Natural killer cell (primary cell): ENCODE measurements at regions not wholly inside any gene's neighbourhood (a gene's known extent, or its start where the extent isn't known, plus 50 kb on each side); places are given as distances from the start of the nearest gene placed in this dataset.

Experiments used
- ATAC-seq, 3 donors: fragments of 150-1000 bp in 2 of 3; fragments of 200-7000 bp in 1 of 3; cut with Tn5 transposase; 1 replicate in 1 of 3; 2 replicates in 2 of 3; pipeline ENCODE4 v1.10.0; 2021; ENCODE audit warnings: mild to moderate bottlenecking in 2 of 3, moderate library complexity in 2 of 3
- DNase-seq, 2 donors: peaks; one replicate each; pipeline versions ENCODE4 v3.0.0 to v3.0.0-alpha.2; 2013 to 2021; ENCODE audit warnings: mixed read lengths in 1 of 2
- H3K27ac ChIP-seq: one replicate; pipeline ENCODE4 v1.5.1; 2013; ENCODE audit warnings: mild to moderate bottlenecking, low read length
- H3K27me3 ChIP-seq: one replicate; pipeline ENCODE4 v1.6.1; 2013; ENCODE audit warnings: low read length; ENCODE audit not compliant: control insufficient read depth, insufficient read depth
- H3K36me3 ChIP-seq: one replicate; pipeline ENCODE4 v1.6.1; 2013; ENCODE audit warnings: low read length; ENCODE audit not compliant: control insufficient read depth, insufficient read depth
- H3K4me1 ChIP-seq: one replicate; pipeline ENCODE4 v1.6.1; 2013; ENCODE audit warnings: low read length; ENCODE audit not compliant: control insufficient read depth, insufficient read depth
- H3K4me3 ChIP-seq: one replicate; pipeline ENCODE4 v1.5.1; 2013; ENCODE audit warnings: low read length
- H3K9me3 ChIP-seq: one replicate; pipeline ENCODE4 v1.6.1; 2013; ENCODE audit warnings: low read length; ENCODE audit not compliant: control insufficient read depth, insufficient read depth
- H3K27ac Mint-ChIP-seq, 2 donors: one replicate each; pipeline ENCODE4 v1.8.0; 2022; ENCODE audit warnings: mild to moderate bottlenecking in 2 of 2, mixed read lengths in 2 of 2, moderate library complexity in 1 of 2
- H3K27me3 Mint-ChIP-seq, 2 donors: one replicate each; pipeline ENCODE4 v1.8.0; 2022; ENCODE audit warnings: low read depth in 2 of 2, mixed read lengths in 2 of 2
- H3K36me3 Mint-ChIP-seq: one replicate; pipeline ENCODE4 v1.8.0; 2022; ENCODE audit warnings: mixed read lengths
- H3K4me1 Mint-ChIP-seq, 2 donors: one replicate each; pipeline ENCODE4 v1.8.0; 2022; ENCODE audit warnings: mixed read lengths in 2 of 2
- H3K4me3 Mint-ChIP-seq: one replicate; pipeline ENCODE4 v1.8.0; 2022; ENCODE audit warnings: mild to moderate bottlenecking, moderate library complexity, mixed read lengths
- H3K9me3 Mint-ChIP-seq, 2 donors: one replicate each; pipeline ENCODE4 v1.8.0; 2022; ENCODE audit warnings: mixed read lengths in 2 of 2
- WGBS: methylation state at CpG from one replicate; pipeline ENCODE4 v1.1.7; 2013; ENCODE audit warnings: missing lambda C conversion rate; ENCODE audit not compliant: insufficient coverage; 5-methylcytosine and 5-hydroxymethylcytosine counted together
- intact Hi-C: fragments of 100-400 bp; cut with micrococcal nuclease; formaldehyde crosslinking; loops from one replicate; pipeline ENCODE4 v1.14.2; 2022
- TF ChIP-seq, protein P1 (sequence below): fragments of 200-600 bp; IDR thresholded peaks from one replicate; pipeline ENCODE4 v1.8.0; 2022; ENCODE audit warnings: antibody characterized with exemption

DNA sequence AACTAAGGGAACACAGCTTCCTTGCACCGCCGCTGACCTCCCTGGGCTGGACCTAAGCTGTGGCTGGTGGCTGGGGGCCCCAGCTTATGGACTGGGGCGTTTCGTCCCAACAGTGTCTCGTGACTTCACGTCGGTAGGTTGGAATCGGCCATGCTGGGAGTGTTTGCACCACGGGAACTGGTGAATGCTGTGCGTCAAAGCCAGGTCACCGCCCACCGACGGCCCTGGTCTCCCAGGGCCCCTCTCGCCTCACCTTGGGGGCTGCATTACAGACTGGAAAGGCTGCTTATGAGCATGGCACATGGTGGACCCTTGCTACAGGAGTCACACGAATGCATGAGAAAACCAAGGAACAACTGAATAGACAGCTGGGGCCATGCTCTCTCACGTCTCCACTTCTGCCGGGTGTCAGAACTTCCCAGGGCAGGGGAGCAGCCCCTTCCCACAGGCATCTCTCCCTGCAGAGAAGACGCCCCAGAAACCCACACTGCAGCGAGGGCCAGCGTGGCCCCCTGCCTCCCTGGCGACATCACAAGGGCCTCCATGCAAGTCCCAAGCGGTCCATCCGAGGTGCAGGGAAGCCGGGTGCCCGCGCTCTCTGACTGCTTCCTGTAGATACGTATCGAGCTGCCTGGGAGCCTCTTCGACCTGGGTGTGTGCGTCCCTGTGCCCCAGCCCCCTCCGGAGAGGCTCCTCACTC lies 81.7 kb downstream of the SIK1 start:
- DNase-seq (no peak), ATAC-seq (no peak)
- Mint-ChIP-seq H3K36me3 (no peaks in the 10 kb centered on the region), H3K4me1 (no peaks in the 10 kb centered on the region), H3K27ac (peak overlapping the region in 1 of 2 donors; percentile 58), H3K9me3 (no peaks in the 10 kb centered on the region), H3K27me3 (no peaks in the 10 kb centered on the region), H3K4me3 (no peak overlapping the region)
- H3K4me3 ChIP-seq, result no peak overlapping the region
- H3K4me1 ChIP-seq, result peaks cover 7% of the 10 kb centered on the region
- TF ChIP-seq, protein P1, sequence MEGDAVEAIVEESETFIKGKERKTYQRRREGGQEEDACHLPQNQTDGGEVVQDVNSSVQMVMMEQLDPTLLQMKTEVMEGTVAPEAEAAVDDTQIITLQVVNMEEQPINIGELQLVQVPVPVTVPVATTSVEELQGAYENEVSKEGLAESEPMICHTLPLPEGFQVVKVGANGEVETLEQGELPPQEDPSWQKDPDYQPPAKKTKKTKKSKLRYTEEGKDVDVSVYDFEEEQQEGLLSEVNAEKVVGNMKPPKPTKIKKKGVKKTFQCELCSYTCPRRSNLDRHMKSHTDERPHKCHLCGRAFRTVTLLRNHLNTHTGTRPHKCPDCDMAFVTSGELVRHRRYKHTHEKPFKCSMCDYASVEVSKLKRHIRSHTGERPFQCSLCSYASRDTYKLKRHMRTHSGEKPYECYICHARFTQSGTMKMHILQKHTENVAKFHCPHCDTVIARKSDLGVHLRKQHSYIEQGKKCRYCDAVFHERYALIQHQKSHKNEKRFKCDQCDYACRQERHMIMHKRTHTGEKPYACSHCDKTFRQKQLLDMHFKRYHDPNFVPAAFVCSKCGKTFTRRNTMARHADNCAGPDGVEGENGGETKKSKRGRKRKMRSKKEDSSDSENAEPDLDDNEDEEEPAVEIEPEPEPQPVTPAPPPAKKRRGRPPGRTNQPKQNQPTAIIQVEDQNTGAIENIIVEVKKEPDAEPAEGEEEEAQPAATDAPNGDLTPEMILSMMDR, result no peak
- intact Hi-C loops, result no loop called here
- no peaks in the 10 kb centered on the region for H3K27me3 ChIP-seq
- 93% methylated on average over 31 of the region's 31 CpGs for WGBS
- no peaks in the 10 kb centered on the region for H3K36me3 ChIP-seq
- H3K9me3 ChIP-seq, result no peaks in the 10 kb centered on the region
- H3K27ac ChIP-seq, result no peak overlapping the region

DNA sequence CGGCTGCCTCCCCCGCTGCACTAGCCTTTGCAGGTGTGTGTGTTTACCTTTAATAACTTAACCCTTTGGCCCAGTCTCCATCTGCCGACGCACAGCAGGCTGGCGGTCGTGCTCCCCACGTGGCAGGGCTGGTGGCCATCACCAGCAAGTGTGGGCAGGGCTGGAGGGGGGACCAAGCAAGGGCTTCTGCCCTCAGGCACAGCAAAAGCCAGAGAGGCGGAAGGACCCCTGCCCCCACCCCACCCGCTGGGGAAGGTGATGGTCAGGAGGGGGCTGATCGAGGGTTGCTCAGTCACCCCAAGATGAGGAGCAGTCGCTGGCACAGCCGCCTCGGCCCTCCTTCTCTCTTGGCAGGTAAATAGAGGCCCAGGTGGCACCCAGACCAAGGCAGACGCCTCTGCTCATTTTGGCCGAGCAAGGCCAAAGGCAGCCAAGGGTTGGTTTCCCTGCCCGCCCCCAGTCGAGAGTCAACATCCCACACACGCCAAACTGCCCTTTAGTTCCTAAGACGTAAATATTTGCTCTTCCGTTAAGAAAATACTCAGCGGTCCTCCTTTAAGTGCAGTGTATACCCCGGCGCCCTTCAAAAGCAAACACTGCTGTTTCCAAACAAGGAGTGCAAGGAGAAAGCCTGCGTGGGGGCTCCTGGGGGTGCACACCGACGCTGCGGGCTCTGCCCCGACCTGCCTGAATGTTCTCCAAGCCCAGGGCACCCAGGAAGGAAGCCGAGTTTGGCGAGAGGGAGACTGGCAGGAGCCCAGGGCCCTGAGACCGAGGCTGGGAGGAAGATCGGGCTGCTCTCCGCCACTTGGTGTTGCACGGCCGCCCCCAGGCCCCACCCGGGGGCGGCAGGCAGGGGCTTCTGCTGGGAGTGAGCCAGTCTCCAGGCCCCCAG lies 82.7 kb downstream of the SIK1 start:
- H3K27ac Mint-ChIP-seq, result no peak overlapping the region
- intact Hi-C loops, result no loop called here
- Histone ChIP-seq H3K27ac (no peak overlapping the region), H3K4me1 (peaks cover 7% of the 10 kb centered on the region), H3K4me3 (no peak overlapping the region), H3K27me3 (no peaks in the 10 kb centered on the region), H3K36me3 (no peaks in the 10 kb centered on the region), H3K9me3 (no peaks in the 10 kb centered on the region)
- 85% methylated on average over 37 of the region's 37 CpGs for WGBS
- H3K36me3 Mint-ChIP-seq, result no peaks in the 10 kb centered on the region
- peaks cover 0 to 2% of the 10 kb centered on the region in 2 donors for H3K27me3 Mint-ChIP-seq
- DNase-seq (no peak), ATAC-seq (no peak)
- H3K9me3 Mint-ChIP-seq, result no peaks in the 10 kb centered on the region
- H3K4me1 Mint-ChIP-seq, result peaks cover 0 to under 1% of the 10 kb centered on the region in 2 donors
- TF ChIP-seq, protein P1, result no peak
- H3K4me3 Mint-ChIP-seq, result no peak overlapping the region

DNA sequence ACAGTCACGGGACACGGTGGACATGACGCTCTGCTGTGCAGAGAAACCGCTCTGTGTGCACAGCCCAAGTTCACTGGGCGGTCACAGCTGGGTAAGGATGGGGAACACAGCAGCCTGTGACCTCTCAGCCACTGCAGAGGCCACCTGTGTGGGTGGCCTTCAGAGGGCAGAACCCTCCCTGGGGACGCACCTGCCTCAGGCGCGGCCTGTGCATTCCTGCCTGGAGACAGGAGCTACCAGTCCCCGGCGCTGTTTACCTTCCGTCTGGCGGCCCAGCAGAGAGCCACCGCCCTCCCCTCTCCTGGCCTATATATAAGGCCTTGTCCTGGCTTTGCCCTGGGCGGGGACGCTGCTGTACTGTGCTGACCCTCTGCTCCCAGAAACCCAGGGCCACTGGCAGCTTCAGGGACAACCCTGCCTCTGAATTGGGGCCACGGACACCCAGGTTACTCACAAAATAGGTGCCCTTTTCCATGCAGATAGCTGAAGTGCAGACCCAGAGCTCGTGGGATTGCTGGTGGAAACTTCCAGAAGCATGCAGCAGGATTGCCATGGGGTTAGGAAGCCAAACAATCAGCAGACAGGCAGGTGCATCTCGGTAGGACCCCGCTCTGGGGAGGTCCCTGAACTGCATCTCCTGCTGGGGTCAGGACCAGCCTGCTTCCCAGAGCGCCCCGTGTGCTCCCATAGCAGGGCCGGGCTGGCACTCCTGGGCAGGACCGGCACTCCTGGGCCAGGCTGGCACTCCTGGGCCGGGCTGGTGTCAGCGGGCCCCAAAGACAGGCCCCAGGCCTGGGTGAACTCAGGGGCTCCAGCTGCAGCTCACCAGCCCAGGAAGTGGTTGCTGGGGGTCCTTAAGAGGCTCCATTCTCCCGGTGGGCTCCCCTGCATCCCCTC lies 83.6 kb downstream of the SIK1 start:
- Histone ChIP-seq H3K9me3 (no peaks in the 10 kb centered on the region), H3K36me3 (no peaks in the 10 kb centered on the region), H3K4me1 (peaks cover 16% of the 10 kb centered on the region), H3K27ac (no peak overlapping the region), H3K4me3 (no peak overlapping the region), H3K27me3 (no peaks in the 10 kb centered on the region)
- no peak for ATAC-seq
- Mint-ChIP-seq H3K36me3 (no peaks in the 10 kb centered on the region), H3K27ac (no peak overlapping the region), H3K9me3 (no peaks in the 10 kb centered on the region), H3K27me3 (peaks cover 0 to 5% of the 10 kb centered on the region in 2 donors), H3K4me3 (no peak overlapping the region), H3K4me1 (peaks cover 0 to 4% of the 10 kb centered on the region in 2 donors)
- WGBS, result 89% methylated on average over 26 of the region's 26 CpGs
- DNase-seq, result no peak
- TF ChIP-seq, protein P1, result no peak
- intact Hi-C loops, result no loop called here
